ENCODE measurements at regions not wholly inside any gene's neighbourhood (a gene's known extent, or its start where the extent isn't known, plus 50 kb on each side); places are given as distances from the start of the nearest gene placed in this dataset.

- H3K27ac ChIP-seq (ENCODE audit: low read length), result peak overlapping the region; percentile 38
- WGBS, result 12% methylated on average over 17 of the region's 17 CpGs
- intact Hi-C loops (cut with DNase I), result loop anchor here in 1 of 4 donors (10.0 kb wide), 1 partner anchor 267 kb away; no protein-coding TSS in a partner anchor
- H3K4me3 ChIP-seq (ENCODE audit: low read length), result no peak overlapping the region
- no peaks in the 10 kb centered on the region for H3K9me3 ChIP-seq (ENCODE audit: control insufficient read depth, low read length)
- peak; percentile 78 to 83 for ATAC-seq
- DNase-seq, result peak; percentile 28 to 60 (median 56)
- H3K27me3 ChIP-seq (ENCODE audit: control insufficient read depth, insufficient read depth), result no peaks in the 10 kb centered on the region
- peaks cover 2% of the 10 kb centered on the region for H3K4me1 ChIP-seq (ENCODE audit: control insufficient read depth, insufficient read depth, low read length)
Measured at GRCh38 chr6:163837691-163838431, 423.3 kb downstream of the QKI start.

GRCh38 chr6:163836876-163837690 is 422.6 kb downstream of the QKI start:
- DNase-seq (no peak), ATAC-seq (no peak)
- H3K27ac ChIP-seq (ENCODE audit: low read length), result peak overlapping the region; percentile 38
- no peaks in the 10 kb centered on the region for H3K9me3 ChIP-seq (ENCODE audit: control insufficient read depth, low read length)
- peaks cover 2% of the 10 kb centered on the region for H3K4me1 ChIP-seq (ENCODE audit: control insufficient read depth, insufficient read depth, low read length)
- no peak overlapping the region for H3K4me3 ChIP-seq (ENCODE audit: low read length)
- WGBS, result 59% methylated on average over 8 of the region's 8 CpGs
- intact Hi-C loops (cut with DNase I), result loop anchor here in 1 of 4 donors (10.0 kb wide), 1 partner anchor 268 kb away; no protein-coding TSS in a partner anchor
- no peaks in the 10 kb centered on the region for H3K27me3 ChIP-seq (ENCODE audit: control insufficient read depth, insufficient read depth)

GRCh38 chr6:163835439-163836171 is 421.1 kb downstream of the QKI start:
- peak in 1 of 2 donors; percentile 47 for ATAC-seq
- 65% methylated on average over 13 of the region's 13 CpGs for WGBS
- intact Hi-C loops (cut with DNase I), result loop anchor here in 1 of 4 donors (10.0 kb wide), 1 partner anchor 269 kb away; no protein-coding TSS in a partner anchor

GRCh38 chr6:163834226-163834970 is 419.9 kb downstream of the QKI start:
- ATAC-seq, result peak in 1 of 2 donors; percentile 34
- intact Hi-C loops (cut with DNase I), result loop anchor here in 1 of 4 donors (10.0 kb wide), 1 partner anchor 270 kb away; no protein-coding TSS in a partner anchor

More at GRCh38 chr6:163835439-163836171, 421.1 kb downstream of the QKI start:
- peaks cover 2% of the 10 kb centered on the region for H3K4me1 ChIP-seq (ENCODE audit: control insufficient read depth, insufficient read depth, low read length)
- no peak overlapping the region for H3K4me3 ChIP-seq (ENCODE audit: low read length)
- DNase-seq, result no peak
- no peaks in the 10 kb centered on the region for H3K9me3 ChIP-seq (ENCODE audit: control insufficient read depth, low read length)
- H3K27me3 ChIP-seq (ENCODE audit: control insufficient read depth, insufficient read depth), result no peaks in the 10 kb centered on the region
- no peak overlapping the region for H3K27ac ChIP-seq (ENCODE audit: low read length)

GRCh38 chr6:163831736-163832135 is 417.2 kb downstream of the QKI start:
- Histone ChIP-seq H3K4me1 (ENCODE audit: control insufficient read depth, insufficient read depth, low read length) (no peaks in the 10 kb centered on the region), H3K9me3 (ENCODE audit: control insufficient read depth, low read length) (no peaks in the 10 kb centered on the region), H3K4me3 (ENCODE audit: low read length) (no peak overlapping the region), H3K27me3 (ENCODE audit: control insufficient read depth, insufficient read depth) (no peaks in the 10 kb centered on the region), H3K27ac (ENCODE audit: low read length) (no peak overlapping the region)
- DNase-seq, result no peak
- WGBS, result 94% methylated on average over 2 of the region's 2 CpGs
- no peak for ATAC-seq
- intact Hi-C loops (cut with DNase I), result loop anchor here in 1 of 4 donors (10.0 kb wide), 1 partner anchor 273 kb away; no protein-coding TSS in a partner anchor

More at GRCh38 chr6:163834226-163834970, 419.9 kb downstream of the QKI start:
- Histone ChIP-seq H3K4me1 (ENCODE audit: control insufficient read depth, insufficient read depth, low read length) (peaks cover 2% of the 10 kb centered on the region), H3K27ac (ENCODE audit: low read length) (no peak overlapping the region), H3K9me3 (ENCODE audit: control insufficient read depth, low read length) (no peaks in the 10 kb centered on the region), H3K4me3 (ENCODE audit: low read length) (no peak overlapping the region), H3K27me3 (ENCODE audit: control insufficient read depth, insufficient read depth) (no peaks in the 10 kb centered on the region)
- DNase-seq, result peak in 1 of 3 donors; percentile 39
- WGBS, result 91% methylated on average over 46 of the region's 46 CpGs

- no peaks in the 10 kb centered on the region for H3K4me1 ChIP-seq (ENCODE audit: control insufficient read depth, insufficient read depth, low read length)
- no peak overlapping the region for H3K27ac ChIP-seq (ENCODE audit: low read length)
- no peak overlapping the region for H3K4me3 ChIP-seq (ENCODE audit: low read length)
- 75% methylated on average over 4 of the region's 4 CpGs for WGBS
- no peak for ATAC-seq
- intact Hi-C loops (cut with DNase I), result loop anchor here in 1 of 4 donors (10.0 kb wide), 1 partner anchor 274 kb away; no protein-coding TSS in a partner anchor
- H3K27me3 ChIP-seq (ENCODE audit: control insufficient read depth, insufficient read depth), result no peaks in the 10 kb centered on the region
- DNase-seq, result no peak
- H3K9me3 ChIP-seq (ENCODE audit: control insufficient read depth, low read length), result no peaks in the 10 kb centered on the region
Measured at GRCh38 chr6:163830641-163831040, 416.1 kb downstream of the QKI start.

- DNase-seq, result peak; percentile 71 to 83 (median 76)
- 58% methylated on average over 14 of the region's 14 CpGs for WGBS
- intact Hi-C loops (cut with DNase I), result no loop called here
Measured at GRCh38 chr6:163828038-163828795, 413.7 kb downstream of the QKI start.

GRCh38 chr6:163827143-163827542 is 412.6 kb downstream of the QKI start:
- Histone ChIP-seq H3K9me3 (ENCODE audit: control insufficient read depth, low read length) (no peaks in the 10 kb centered on the region), H3K27me3 (ENCODE audit: control insufficient read depth, insufficient read depth) (no peaks in the 10 kb centered on the region), H3K27ac (ENCODE audit: low read length) (no peak overlapping the region), H3K4me1 (ENCODE audit: control insufficient read depth, insufficient read depth, low read length) (no peaks in the 10 kb centered on the region), H3K4me3 (ENCODE audit: low read length) (no peak overlapping the region)
- ATAC-seq, result no peak
- no peak for DNase-seq
- WGBS, result 76% methylated on average over 2 of the region's 2 CpGs
- intact Hi-C loops (cut with DNase I), result no loop called here

More at GRCh38 chr6:163828038-163828795, 413.7 kb downstream of the QKI start:
- Histone ChIP-seq H3K4me3 (ENCODE audit: low read length) (no peak overlapping the region), H3K4me1 (ENCODE audit: control insufficient read depth, insufficient read depth, low read length) (no peaks in the 10 kb centered on the region), H3K9me3 (ENCODE audit: control insufficient read depth, low read length) (no peaks in the 10 kb centered on the region), H3K27ac (ENCODE audit: low read length) (no peak overlapping the region), H3K27me3 (ENCODE audit: control insufficient read depth, insufficient read depth) (no peaks in the 10 kb centered on the region)
- ATAC-seq, result peak; percentile 90 to 91

GRCh38 chr6:163826629-163827028 is 412.1 kb downstream of the QKI start:
- Histone ChIP-seq H3K4me1 (ENCODE audit: control insufficient read depth, insufficient read depth, low read length) (no peaks in the 10 kb centered on the region), H3K27ac (ENCODE audit: low read length) (no peak overlapping the region), H3K9me3 (ENCODE audit: control insufficient read depth, low read length) (no peaks in the 10 kb centered on the region), H3K4me3 (ENCODE audit: low read length) (no peak overlapping the region), H3K27me3 (ENCODE audit: control insufficient read depth, insufficient read depth) (no peaks in the 10 kb centered on the region)
- DNase-seq (no peak), ATAC-seq (no peak)
- 95% methylated on average over 8 of the region's 8 CpGs for WGBS
- intact Hi-C loops (cut with DNase I), result no loop called here

All from right cardiac atrium (tissue), 5 donors.